A673 (cell line): ENCODE measurements at regions not wholly inside any gene's neighbourhood (a gene's known extent, or its start where the extent isn't known, plus 50 kb on each side); places are given as distances from the start of the nearest gene placed in this dataset.

Experiments used
- BruUV-seq: library from RNA; stranded (reverse); fragments of 400-500 nt; replicated peaks from 2 replicates; lab custom pipeline; 2021; lab: Mats Ljungman, UMichigan
- CTCF ChIA-PET: fragments of 300-600 bp; sonication (Branson Sonifier 250); formaldehyde crosslinking; loops from one replicate; lab custom pipeline; 2022; ENCODE audit warnings: antibody characterized with exemption; lab: Charles Lee
- POLR2A ChIA-PET: fragments of 300-600 bp; sonication (Branson Sonifier 250); formaldehyde crosslinking; loops from one replicate; lab custom pipeline; 2022; ENCODE audit warnings: antibody characterized with exemption; ENCODE audit not compliant: low non-redundant PET; lab: Charles Lee
- DNase-seq: peaks from one replicate; pipeline ENCODE4 v3.0.0-alpha.2; 2015; ENCODE audit warnings: low spot score
- H3K27ac ChIP-seq: fragments of 200-600 bp; sonication (generic); 2 replicates; pipeline ENCODE4 v1.5.1; 2016; ENCODE audit warnings: mixed run types, low read depth, mild to moderate bottlenecking, mixed read lengths, antibody characterized with exemption, low read length; ENCODE audit not compliant: poor library complexity, severe bottlenecking
- H3K27me3 ChIP-seq: fragments of 200-600 bp; sonication (generic); replicated peaks from 2 replicates; pipeline ENCODE4 v1.6.1; 2017; ENCODE audit warnings: mixed run types, low read depth, mild to moderate bottlenecking, mixed read lengths, antibody characterized with exemption, low read length; ENCODE audit not compliant: insufficient read depth, poor library complexity
- H3K36me3 ChIP-seq: fragments of 200-600 bp; sonication (generic); 2 replicates; pipeline ENCODE4 v1.6.1; 2016; ENCODE audit warnings: mixed run types, mild to moderate bottlenecking, mixed read lengths, antibody characterized with exemption, low read length; ENCODE audit not compliant: insufficient read depth, poor library complexity, severe bottlenecking
- H3K4me1 ChIP-seq: fragments of 200-600 bp; sonication (generic); 2 replicates; pipeline ENCODE4 v1.6.1; 2017; ENCODE audit warnings: mixed run types, mild to moderate bottlenecking, mixed read lengths, antibody characterized with exemption, low read length; ENCODE audit not compliant: insufficient read depth, poor library complexity, severe bottlenecking
- H3K4me3 ChIP-seq: fragments of 200-600 bp; sonication (generic); 2 replicates; pipeline ENCODE4 v1.5.1; 2016; ENCODE audit warnings: low read depth, mixed run types, mild to moderate bottlenecking, mixed read lengths, low read length; ENCODE audit not compliant: poor library complexity, severe bottlenecking
- H3K9me3 ChIP-seq: fragments of 200-600 bp; sonication (generic); 2 replicates; pipeline ENCODE4 v1.6.1; 2016; ENCODE audit warnings: mixed run types, low read depth, mild to moderate bottlenecking, mixed read lengths, antibody characterized with exemption, low read length; ENCODE audit not compliant: poor library complexity, severe bottlenecking
- CTCF ChIP-seq: fragments of 300-800, 200-600 bp; sonication (generic); conservative IDR thresholded peaks from 2 replicates; pipeline ENCODE4 v1.5.1; 2017; ENCODE audit warnings: low read depth, mild to moderate bottlenecking, antibody characterized with exemption, low read length, moderate library complexity, mixed read lengths
- EZH2 ChIP-seq: fragments of 200-600 bp; sonication (generic); IDR thresholded peaks from 2 replicates; pipeline ENCODE4 v1.6.1; 2017; ENCODE audit warnings: borderline replicate concordance, low read depth, mild to moderate bottlenecking, mixed read lengths, antibody characterized with exemption, low read length; ENCODE audit not compliant: poor library complexity, severe bottlenecking
- intact Hi-C: fragments of 100-400 bp; cut with micrococcal nuclease; formaldehyde crosslinking; loops from one replicate; pipeline ENCODE4 v1.10.0; 2022; ENCODE audit not compliant: unreplicated experiment

- H3K9me3 ChIP-seq = no peaks in the 10 kb centered on the region
- CTCF ChIA-PET = no interaction called here
- BruUV-seq = no TSS peak
Observed at GRCh38 chr5:120788481-120788880, 324.4 kb downstream of the PRR16 start.

GRCh38 chr5:120789918-120790317 lies 325.8 kb downstream of the PRR16 start:
- POLR2A ChIA-PET = no interaction called here
- Histone ChIP-seq H3K4me3 (no peak overlapping the region), H3K27ac (no peak overlapping the region), H3K4me1 (no peaks in the 10 kb centered on the region), H3K27me3 (no peaks in the 10 kb centered on the region), H3K9me3 (no peaks in the 10 kb centered on the region), H3K36me3 (no peaks in the 10 kb centered on the region)
- intact Hi-C loops = no loop called here
- no TSS peak for BruUV-seq
- TF ChIP-seq CTCF (no peak), EZH2 (no peak)
- DNase-seq = no peak
- CTCF ChIA-PET = no interaction called here

More at GRCh38 chr5:120788481-120788880, 324.4 kb downstream of the PRR16 start:
- DNase-seq = no peak
- H3K4me3 ChIP-seq = no peak overlapping the region
- no peak overlapping the region for H3K27ac ChIP-seq
- TF ChIP-seq CTCF (no peak), EZH2 (no peak)
- POLR2A ChIA-PET = no interaction called here
- no peaks in the 10 kb centered on the region for H3K4me1 ChIP-seq
- intact Hi-C loops = no loop called here
- H3K36me3 ChIP-seq = no peaks in the 10 kb centered on the region
- H3K27me3 ChIP-seq = no peaks in the 10 kb centered on the region

- no peaks in the 10 kb centered on the region for H3K36me3 ChIP-seq
- H3K27ac ChIP-seq = no peak overlapping the region
- H3K9me3 ChIP-seq = no peaks in the 10 kb centered on the region
- no peaks in the 10 kb centered on the region for H3K4me1 ChIP-seq
- H3K27me3 ChIP-seq = no peaks in the 10 kb centered on the region
- CTCF ChIA-PET = no interaction called here
- H3K4me3 ChIP-seq = no peak overlapping the region
- no peak for TF ChIP-seq CTCF
- no peak for TF ChIP-seq EZH2
- intact Hi-C loops = no loop called here
- DNase-seq = no peak
- POLR2A ChIA-PET = no interaction called here
- BruUV-seq = no TSS peak
Observed at GRCh38 chr5:120790339-120790738, 326.2 kb downstream of the PRR16 start.
